Ovary (tissue), 3 donors: ENCODE measurements at regions not wholly inside any gene's neighbourhood (a gene's known extent, or its start where the extent isn't known, plus 50 kb on each side); places are given as distances from the start of the nearest gene placed in this dataset.

Source experiments
- POLR2A ChIP-seq: fragments of 450-650 bp; IDR thresholded peaks from one replicate; pipeline ENCODE4 v1.6.1; 2017; ENCODE audit warnings: antibody characterized with exemption, mild to moderate bottlenecking, moderate library complexity
- TF ChIP-seq, protein P1 (sequence below), 3 donors: fragments of 450-650 bp in 2 of 3; fragments of 200-600 bp in 1 of 3; IDR thresholded peaks; one replicate each; pipeline versions ENCODE4 v1.5.1 to v1.8.0; 2016 to 2022; ENCODE audit warnings: antibody characterized with exemption in 3 of 3, mild to moderate bottlenecking in 1 of 3
- donor health status: DM: no; HTN: no; CAD: no.

GRCh38 chr5:118243613-118244012, 744.7 kb downstream of the DTWD2 start:
- TF ChIP-seq, protein P1, sequence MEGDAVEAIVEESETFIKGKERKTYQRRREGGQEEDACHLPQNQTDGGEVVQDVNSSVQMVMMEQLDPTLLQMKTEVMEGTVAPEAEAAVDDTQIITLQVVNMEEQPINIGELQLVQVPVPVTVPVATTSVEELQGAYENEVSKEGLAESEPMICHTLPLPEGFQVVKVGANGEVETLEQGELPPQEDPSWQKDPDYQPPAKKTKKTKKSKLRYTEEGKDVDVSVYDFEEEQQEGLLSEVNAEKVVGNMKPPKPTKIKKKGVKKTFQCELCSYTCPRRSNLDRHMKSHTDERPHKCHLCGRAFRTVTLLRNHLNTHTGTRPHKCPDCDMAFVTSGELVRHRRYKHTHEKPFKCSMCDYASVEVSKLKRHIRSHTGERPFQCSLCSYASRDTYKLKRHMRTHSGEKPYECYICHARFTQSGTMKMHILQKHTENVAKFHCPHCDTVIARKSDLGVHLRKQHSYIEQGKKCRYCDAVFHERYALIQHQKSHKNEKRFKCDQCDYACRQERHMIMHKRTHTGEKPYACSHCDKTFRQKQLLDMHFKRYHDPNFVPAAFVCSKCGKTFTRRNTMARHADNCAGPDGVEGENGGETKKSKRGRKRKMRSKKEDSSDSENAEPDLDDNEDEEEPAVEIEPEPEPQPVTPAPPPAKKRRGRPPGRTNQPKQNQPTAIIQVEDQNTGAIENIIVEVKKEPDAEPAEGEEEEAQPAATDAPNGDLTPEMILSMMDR (IDR thresholded peaks at IDR 0.05), result no peak
- no peak for TF ChIP-seq POLR2A
